Esophagus squamous epithelium (tissue), 4 donors: ENCODE measurements at regions not wholly inside any gene's neighbourhood (a gene's known extent, or its start where the extent isn't known, plus 50 kb on each side); places are given as distances from the start of the nearest gene placed in this dataset.

ENCODE experiments used
- CTCF ChIP-seq, 6 experiments: fragments of 450-650 bp in 4 of 6; fragments of 200-600 bp in 2 of 6; sonication (generic) in 2 of 6; IDR thresholded peaks; one replicate each; pipeline ENCODE4 v1.5.1; 2016 to 2019; ENCODE audit warnings: antibody characterized with exemption in 6 of 6, mild to moderate bottlenecking in 4 of 6, moderate library complexity in 4 of 6
- POLR2A ChIP-seq, 4 donors: fragments of 450-650 bp; IDR thresholded peaks; one replicate each; pipeline ENCODE4 v1.6.1; 2017; ENCODE audit warnings: antibody characterized with exemption in 4 of 4, mild to moderate bottlenecking in 4 of 4, moderate library complexity in 3 of 4

GRCh38 chr1:72637593-72637992 is 355.3 kb upstream of the NEGR1 start:
- no peak for TF ChIP-seq POLR2A (IDR thresholded peaks at IDR 0.05)
- TF ChIP-seq CTCF (IDR thresholded peaks at IDR 0.05): no peak
